Activated T-cell treated with anti-CD3 and anti-CD28 coated beads for 24 hours (primary cell): ENCODE measurements at regions not wholly inside any gene's neighbourhood (a gene's known extent, or its start where the extent isn't known, plus 50 kb on each side); places are given as distances from the start of the nearest gene placed in this dataset.
"Not testable (repeated sequence)": the region's sequence is repeated elsewhere in the genome, so short reads cannot be mapped to it uniquely, and the experiment has no call there.

Experiments
- DNase-seq: peaks from one replicate; pipeline ENCODE4 v3.0.0-alpha.2; 2020; ENCODE audit warnings: low read depth

- DNase-seq: no peak
These were observed 70.9 kb upstream of the ZNF169 start for GRCh38 chr9:94188246-94188645.

- DNase-seq: not testable (repeated sequence)
These were observed 67.4 kb upstream of the ZNF169 start for GRCh38 chr9:94191706-94192105.

GRCh38 chr9:94198414-94198813 is 60.7 kb upstream of the ZNF169 start:
- DNase-seq: no peak

- DNase-seq: no peak
These were observed 59.3 kb upstream of the ZNF169 start for GRCh38 chr9:94199776-94200175.

- no peak for DNase-seq
These were observed 54.9 kb upstream of the ZNF169 start for GRCh38 chr9:94204174-94204573.

GRCh38 chr9:94207781-94208180 is 51.3 kb upstream of the ZNF169 start:
- no peak for DNase-seq
